ENCODE measurements at regions not wholly inside any gene's neighbourhood (a gene's known extent, or its start where the extent isn't known, plus 50 kb on each side); places are given as distances from the start of the nearest gene placed in this dataset.

- H3K4me1 ChIP-seq (ENCODE audit: control insufficient read depth in 1 of 2, insufficient read depth in 2 of 2, low read depth in 1 of 2, low read length in 1 of 2) = no peaks in the 10 kb centered on the region
- H2AFZ ChIP-seq (ENCODE audit: low read depth) = no peak overlapping the region
- H3K9me3 ChIP-seq = no peaks in the 10 kb centered on the region
- no peaks in the 10 kb centered on the region for H4K20me1 ChIP-seq (ENCODE audit: insufficient read depth)
- no peaks in the 10 kb centered on the region for H3K9me2 ChIP-seq
- CTCF ChIA-PET = interaction anchor here (0.6 kb wide), 1 partner anchor 18 kb away, joined by 3 read pairs; no protein-coding TSS in a partner anchor
- no peak for DNase-seq
- no peaks in the 10 kb centered on the region; the same call in 1 of the 2 replicates for H3K27me3 ChIP-seq (ENCODE audit: insufficient read depth)
- no peak overlapping the region for H3K9ac ChIP-seq
- H3K36me3 ChIP-seq (replicated peaks in 1 of 2; ENCODE audit: control insufficient read depth in 1 of 2, insufficient read depth in 2 of 2, low read length in 1 of 2) = no peaks in the 10 kb centered on the region
- POLR2A ChIA-PET = no interaction called here
- no peak overlapping the region for H3K4me3 ChIP-seq (ENCODE audit: low read depth in 2 of 2, low read length in 1 of 2)
- no peaks in the 10 kb centered on the region for H3K79me2 ChIP-seq (ENCODE audit: insufficient read depth)
- no peak overlapping the region for H3K27ac ChIP-seq (ENCODE audit: low read depth in 2 of 2, low read length in 1 of 2)
- TF ChIP-seq MAX (IDR thresholded peaks at IDR 0.05; ENCODE audit: low read depth) = no peak
- TF ChIP-seq TCF12 (IDR thresholded peaks at IDR 0.05) = no peak
- no peak for TF ChIP-seq ELF1 (IDR thresholded peaks at IDR 0.05)
- TF ChIP-seq FOSL2 (IDR thresholded peaks at IDR 0.05; ENCODE audit: borderline replicate concordance, low read depth) = no peak
- TF ChIP-seq NRF1 (IDR thresholded peaks at IDR 0.05; ENCODE audit: low read depth, low read length) = no peak
- no peak for TF ChIP-seq RCOR1 (IDR thresholded peaks at IDR 0.05; ENCODE audit: low read length)
- TF ChIP-seq NFIC (IDR thresholded peaks at IDR 0.05; ENCODE audit: borderline replicate concordance) = no peak
- no peak for TF ChIP-seq CTCF (IDR thresholded peaks at IDR 0.05)
- TF ChIP-seq JUND (IDR thresholded peaks at IDR 0.05) = no peak
- no peak for TF ChIP-seq PBX3 (IDR thresholded peaks at IDR 0.05)
- TF ChIP-seq FOXJ3 (CRISPR knock-in tag; IDR thresholded peaks at IDR 0.05) = no peak
- TF ChIP-seq CHD2 (IDR thresholded peaks at IDR 0.05; ENCODE audit: low read length, partially characterized antibody) = no peak
- TF ChIP-seq MEF2A (IDR thresholded peaks at IDR 0.05; ENCODE audit: borderline replicate concordance, low read depth) = no peak
- no peak for TF ChIP-seq ZBTB33 (IDR thresholded peaks at IDR 0.05; ENCODE audit: borderline replicate concordance, low read depth)
- TF ChIP-seq RAD21 (IDR thresholded peaks at IDR 0.05; ENCODE audit: low read length) = no peak
- TF ChIP-seq TEAD4 (IDR thresholded peaks at IDR 0.05; ENCODE audit: borderline replicate concordance, insufficient read depth) = no peak
- 61% methylated on average over 2 of the region's 2 CpGs for WGBS (ENCODE audit: low lambda C conversion rate)
- no peak overlapping the region for H3K4me2 ChIP-seq
- no peaks in the 10 kb centered on the region for H3F3A ChIP-seq (replicated peaks; ENCODE audit: insufficient read depth)
These were observed 81.3 kb upstream of the NID2 start for GRCh38 chr14:52150162-52150561.
